ENCODE measurements at regions not wholly inside any gene's neighbourhood (a gene's known extent, or its start where the extent isn't known, plus 50 kb on each side); places are given as distances from the start of the nearest gene placed in this dataset.
"Not testable (repeated sequence)": the region's sequence is repeated elsewhere in the genome, so short reads cannot be mapped to it uniquely, and the experiment has no call there.

DNA sequence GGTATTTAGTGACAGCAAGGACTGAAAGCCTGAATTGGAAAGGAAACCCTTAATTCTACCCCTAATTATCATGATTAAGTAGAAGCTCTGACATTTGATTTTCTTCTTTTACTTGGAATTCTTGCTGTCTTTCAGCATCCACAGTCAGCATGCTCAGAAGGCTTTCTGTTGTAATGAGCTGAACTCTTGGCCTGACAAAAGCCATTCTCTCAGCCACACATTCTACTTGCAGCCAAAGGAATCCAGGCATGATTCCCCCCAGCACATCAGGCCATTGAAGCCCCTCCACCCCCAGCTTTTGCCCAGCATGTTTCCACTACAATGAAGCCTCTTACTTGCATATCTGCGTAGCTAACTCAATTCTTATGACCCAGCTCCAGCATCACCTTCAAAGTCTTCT is 94.3 kb upstream of the FRMD4A start:
- no peak for DNase-seq (ENCODE audit: low read depth)

- DNase-seq (ENCODE audit: low read depth), result no peak
Measured at GRCh38 chr10:14423111-14423744, 92.5 kb upstream of the FRMD4A start.

DNA sequence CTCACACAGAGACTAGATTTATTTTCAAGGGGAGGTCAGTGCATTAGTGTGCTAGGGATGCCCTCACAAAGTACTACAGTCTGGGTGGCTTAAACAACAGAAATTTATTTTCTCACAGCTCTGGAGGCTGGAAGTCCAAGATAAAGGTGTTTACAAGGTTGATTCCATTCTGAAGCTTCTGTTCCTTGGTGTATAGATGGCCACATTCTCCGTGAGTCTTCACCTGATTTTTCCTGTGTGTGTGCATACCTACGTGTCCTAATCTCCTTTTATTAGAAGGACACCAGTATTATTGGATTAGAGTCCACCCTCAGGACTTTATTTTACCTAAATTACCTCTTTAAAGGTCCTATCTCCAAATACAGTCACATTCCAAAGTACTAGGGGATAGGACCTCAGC is 91.7 kb upstream of the FRMD4A start:
- DNase-seq (ENCODE audit: low read depth), result no peak

DNA sequence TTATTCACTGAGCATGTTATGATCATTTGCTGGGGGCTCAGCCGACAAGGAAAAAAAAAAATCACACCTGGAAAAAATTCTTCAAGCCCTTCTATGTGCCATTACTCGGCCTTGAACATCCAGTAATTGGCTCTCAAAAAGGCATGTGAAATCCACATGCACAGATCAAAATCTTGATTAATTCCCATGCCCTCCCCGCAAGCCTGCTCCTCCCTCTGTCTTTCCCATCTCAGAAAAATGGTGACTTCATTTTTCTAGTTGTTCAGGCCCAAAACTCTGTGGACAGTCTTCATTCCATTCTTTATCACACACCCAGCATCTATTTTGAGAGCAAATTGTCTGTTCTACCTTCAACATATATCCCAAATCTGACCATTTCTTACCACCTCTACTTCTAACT is 91.2 kb upstream of the FRMD4A start:
- DNase-seq (ENCODE audit: low read depth), result no peak

- not testable (repeated sequence) for DNase-seq (ENCODE audit: low read depth)
Measured at GRCh38 chr10:14417336-14417735, 86.6 kb upstream of the FRMD4A start.

- DNase-seq (ENCODE audit: low read depth), result peak; percentile 55
Measured at GRCh38 chr10:14416308-14416700, 85.6 kb upstream of the FRMD4A start.

GRCh38 chr10:14415676-14416307 is 85.1 kb upstream of the FRMD4A start:
- no peak for DNase-seq (ENCODE audit: low read depth)

- DNase-seq (ENCODE audit: low read depth), result peak; percentile 81
Measured at GRCh38 chr10:14414901-14415300, 84.2 kb upstream of the FRMD4A start.

DNA sequence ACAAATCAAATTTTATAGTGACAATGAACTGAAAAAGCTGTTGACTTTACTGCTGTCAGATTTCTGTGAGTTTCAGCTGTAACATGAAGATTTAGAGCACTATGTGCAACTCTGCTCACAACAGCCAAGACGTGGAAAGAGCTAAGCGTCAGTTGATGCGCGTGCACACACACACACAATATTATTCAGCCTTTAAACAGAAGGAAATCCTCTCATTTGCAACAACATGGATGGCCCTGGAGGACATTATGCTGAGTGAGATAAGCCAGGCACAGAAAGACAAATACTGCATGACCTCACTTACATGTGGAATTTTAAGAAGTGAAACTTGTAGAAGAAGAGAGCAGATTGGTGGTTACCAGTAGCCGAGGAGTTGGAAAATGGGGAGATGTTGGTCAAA is 82.8 kb upstream of the FRMD4A start:
- no peak for DNase-seq (ENCODE audit: low read depth)

DNA sequence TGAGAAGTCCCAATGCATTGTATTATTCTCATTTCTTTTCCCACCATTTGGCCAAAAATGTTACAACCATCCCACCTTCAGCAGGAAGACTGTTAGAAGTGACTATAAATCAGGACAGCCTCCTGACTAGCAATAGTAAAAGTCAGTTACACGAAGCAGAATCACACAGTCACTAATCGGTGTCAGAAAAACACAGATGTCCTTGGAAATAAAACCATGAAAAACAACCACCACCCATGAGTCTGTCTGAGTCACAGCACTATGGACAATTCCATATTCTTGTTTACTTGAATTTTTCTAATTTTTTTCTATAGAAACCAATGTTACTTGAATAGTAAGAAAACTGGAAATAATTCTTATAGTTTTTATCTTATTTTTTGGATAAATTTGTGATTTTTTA is 81.9 kb upstream of the FRMD4A start:
- DNase-seq (ENCODE audit: low read depth), result peak; percentile 23

DNA sequence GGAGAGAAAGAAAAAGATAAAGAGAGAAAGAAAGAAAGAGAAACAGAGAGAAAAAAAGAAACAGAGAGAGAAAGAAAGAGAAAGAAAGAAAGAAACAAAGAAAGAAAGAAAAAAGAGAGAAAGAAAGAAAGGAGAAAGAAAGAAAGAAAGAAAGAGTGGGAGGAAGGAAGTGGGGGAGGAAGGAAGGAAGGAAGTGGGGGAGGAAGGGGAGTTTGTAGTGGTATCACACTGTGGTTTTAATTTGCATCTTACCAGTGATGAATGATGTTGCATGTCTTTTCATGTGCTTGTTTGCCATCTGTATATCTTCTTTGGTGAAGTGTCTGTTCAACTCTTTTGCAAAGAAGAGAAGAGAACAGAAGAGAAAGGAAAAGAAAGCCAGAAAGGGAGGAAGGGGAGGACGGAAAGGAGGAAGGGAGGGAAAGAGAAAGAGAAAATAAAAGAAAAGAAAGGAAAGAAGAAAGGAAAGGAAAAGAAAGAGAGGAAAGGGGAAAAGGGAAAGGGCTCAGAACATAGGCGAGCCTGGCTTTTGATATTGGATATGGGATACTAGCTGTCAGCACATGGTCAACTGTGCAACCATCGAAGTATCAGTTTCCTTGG is 79.2 kb upstream of the FRMD4A start:
- no peak for DNase-seq (ENCODE audit: low read depth)

DNA sequence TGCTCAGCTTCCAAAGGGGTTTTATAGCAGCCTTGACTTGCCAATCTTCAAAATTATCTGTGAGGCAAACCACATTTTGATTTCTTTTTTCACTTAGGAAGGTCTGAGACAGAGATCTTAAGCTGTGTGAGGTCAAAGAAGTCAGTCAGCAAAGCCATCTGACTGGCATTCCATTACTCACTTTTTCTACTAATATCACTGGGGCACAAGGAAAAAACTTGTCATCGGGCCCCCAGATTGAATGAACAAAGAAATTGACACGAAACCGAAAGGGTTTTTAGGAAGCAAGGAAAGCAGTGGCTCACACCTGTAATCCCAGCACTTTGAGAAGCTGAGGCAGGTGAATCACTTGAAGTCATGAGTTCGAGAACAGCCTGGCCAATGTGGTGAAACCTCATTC is 78.5 kb upstream of the FRMD4A start:
- no peak for DNase-seq (ENCODE audit: low read depth)

GRCh38 chr10:14408139-14408538 is 77.4 kb upstream of the FRMD4A start:
- DNase-seq (ENCODE audit: low read depth), result no peak

DNA sequence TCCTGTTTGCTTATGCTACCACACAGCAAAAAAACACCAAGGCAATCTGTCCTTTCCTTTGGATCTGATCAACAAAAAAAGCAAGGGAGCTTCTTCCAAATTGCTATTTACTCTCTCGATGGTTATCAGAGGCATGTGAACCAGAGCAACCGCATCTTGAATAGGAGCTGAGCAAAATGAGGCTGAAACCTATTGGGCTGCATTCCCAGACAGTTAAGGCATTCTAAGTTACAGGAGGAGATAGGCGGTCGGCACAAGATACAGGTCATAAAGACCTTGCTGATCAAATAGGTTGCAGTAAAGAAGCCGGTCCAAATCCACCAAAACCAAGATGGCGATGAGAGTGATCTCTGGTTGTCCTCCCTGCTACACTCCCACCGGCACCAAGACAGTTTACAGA is 76.8 kb upstream of the FRMD4A start:
- DNase-seq (ENCODE audit: low read depth), result no peak

DNA sequence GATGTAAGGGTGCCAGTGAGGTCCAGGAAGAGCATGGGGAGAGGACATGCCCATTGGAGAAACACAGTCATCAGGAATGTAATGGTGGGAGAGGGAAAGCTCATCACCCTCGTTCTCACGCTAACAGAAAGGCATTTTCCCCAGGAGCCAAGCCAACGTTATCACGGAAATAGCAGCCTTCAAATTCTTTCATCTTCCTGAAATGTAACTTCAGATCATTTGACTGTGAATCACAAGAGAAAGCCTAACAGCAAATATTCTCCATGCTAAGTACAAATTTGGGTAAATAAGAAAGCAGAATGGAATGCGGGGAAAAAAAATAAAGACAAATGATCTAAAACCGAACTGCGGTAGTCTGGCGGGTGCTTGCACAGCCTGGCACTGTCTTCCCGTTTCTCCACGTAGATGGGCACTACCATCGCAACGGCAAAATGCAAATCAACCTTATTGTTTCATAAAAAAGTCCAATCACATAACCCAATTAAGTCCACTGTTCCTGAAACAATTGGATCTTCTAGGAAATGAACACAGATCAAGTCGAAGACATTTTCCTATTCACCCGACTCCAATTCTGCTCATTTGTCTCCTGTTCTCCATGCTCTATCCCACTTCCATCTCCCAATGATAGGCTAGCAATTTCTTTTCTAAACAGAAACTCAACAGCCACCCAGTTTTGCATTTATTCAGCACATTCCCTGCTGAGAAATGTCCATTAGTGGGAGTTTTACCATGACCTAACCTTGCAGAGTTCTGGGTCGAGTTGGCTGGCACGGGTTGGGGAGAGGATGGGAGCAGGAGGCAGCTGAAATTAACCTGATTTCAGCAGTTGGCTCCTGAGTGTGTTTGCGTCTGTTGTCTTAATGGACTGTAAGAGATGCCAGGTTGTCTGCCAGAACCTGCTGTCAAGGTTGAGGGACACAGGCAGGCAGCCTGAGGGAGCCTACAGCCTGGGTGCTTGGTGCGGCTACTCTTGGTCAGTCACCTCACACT is 74.6 kb upstream of the FRMD4A start:
- peak; percentile 92 for DNase-seq (ENCODE audit: low read depth)

GRCh38 chr10:14403881-14404623 is 73.3 kb upstream of the FRMD4A start:
- DNase-seq (ENCODE audit: low read depth), result no peak

GRCh38 chr10:14403359-14403758 is 72.6 kb upstream of the FRMD4A start:
- DNase-seq (ENCODE audit: low read depth), result no peak

DNA sequence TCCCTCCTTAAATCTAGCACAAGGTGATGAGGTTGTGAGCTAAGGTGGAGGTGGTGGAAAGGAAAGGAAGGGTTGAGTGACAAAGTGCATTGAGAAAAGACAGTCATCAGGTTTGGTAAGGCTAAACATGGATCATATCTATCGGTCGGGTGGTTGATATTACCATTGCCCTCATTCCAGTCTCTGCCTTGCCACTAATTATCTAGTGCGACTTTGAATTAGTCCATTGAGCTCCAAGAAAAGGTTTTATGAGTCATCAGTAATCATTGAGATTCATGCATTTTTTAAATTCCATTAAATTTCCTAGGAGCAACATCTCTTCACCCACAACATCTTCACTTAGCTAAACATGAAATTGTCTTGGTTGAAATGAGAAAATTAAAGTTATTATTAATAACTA is 68.9 kb upstream of the FRMD4A start:
- DNase-seq (ENCODE audit: low read depth), result peak; percentile 48

DNA sequence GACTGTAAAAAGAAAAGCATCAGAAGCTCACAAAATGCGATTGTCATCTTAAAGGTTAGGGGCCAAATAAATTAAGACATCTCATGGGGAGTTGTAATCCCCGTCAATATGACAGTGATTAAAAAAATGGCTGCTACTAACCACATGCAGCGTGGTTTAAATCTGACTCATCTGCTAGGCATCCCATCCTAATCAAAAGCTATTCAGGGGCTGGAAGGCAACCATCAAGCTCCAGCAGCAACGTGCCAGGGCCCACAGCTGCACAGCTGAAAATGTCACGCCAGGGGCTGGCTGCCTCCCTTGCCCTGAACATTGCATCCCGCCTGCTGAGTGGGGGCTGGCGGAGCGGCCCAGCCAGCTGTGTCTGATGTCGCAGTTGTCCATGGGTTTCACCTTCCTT is 66.3 kb upstream of the FRMD4A start:
- peak; percentile 97 for DNase-seq (ENCODE audit: low read depth)

DNA sequence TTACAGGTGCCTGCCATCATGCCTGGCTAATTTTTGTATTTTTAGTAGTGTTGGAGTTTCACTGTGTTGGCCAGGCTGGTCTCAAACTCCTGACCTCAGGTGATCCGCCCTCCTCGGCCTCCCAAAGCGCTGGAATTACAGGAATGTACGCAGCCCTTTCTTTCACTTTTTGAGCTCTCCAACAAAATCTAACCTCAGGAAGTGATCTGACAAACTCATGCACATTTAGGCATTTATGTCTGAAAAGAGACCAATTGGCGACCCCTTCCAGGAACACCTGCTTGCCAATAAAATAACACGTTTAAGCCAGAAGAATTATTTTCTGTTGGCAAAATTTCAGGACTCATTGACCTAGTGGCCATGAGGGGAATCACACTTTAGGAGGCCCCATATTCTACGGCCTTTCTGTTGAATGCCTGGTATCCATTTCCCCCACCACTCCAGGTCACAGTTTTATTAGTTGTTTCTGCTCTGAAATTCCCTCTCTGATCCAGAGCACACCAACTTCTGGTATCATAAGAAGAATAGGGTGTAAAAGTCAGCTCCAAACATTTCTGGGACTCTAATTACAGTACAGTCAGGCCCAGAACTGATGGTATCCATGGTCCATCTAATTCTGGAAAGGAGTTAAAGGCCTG is 65.8 kb upstream of the FRMD4A start:
- peak; percentile 69 for DNase-seq (ENCODE audit: low read depth)

DNA sequence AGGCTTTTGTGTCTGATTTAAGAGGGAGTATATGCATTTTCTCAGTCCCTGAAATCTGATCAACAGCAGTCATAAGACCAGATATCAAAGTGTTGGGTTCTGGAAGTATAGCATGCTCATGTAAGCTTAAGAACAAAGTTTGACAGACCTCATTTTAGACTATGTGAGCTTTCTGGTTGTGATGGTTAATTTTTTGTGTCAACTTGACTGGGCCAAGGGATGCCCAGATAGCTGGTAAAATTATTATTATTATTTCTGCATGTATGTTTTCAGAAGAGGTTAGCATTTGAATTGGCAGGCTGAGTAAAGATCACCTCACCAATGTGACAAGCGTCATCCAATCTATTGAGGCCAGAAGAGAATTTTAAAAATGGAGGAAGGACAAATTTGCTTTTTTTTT is 63.5 kb upstream of the FRMD4A start:
- no peak for DNase-seq (ENCODE audit: low read depth)
